ENCODE measurements at regions not wholly inside any gene's neighbourhood (a gene's known extent, or its start where the extent isn't known, plus 50 kb on each side); places are given as distances from the start of the nearest gene placed in this dataset.

- DNase-seq: no peak
These were observed 372.7 kb upstream of the HSF2 start for GRCh38 chr6:122026582-122027369.

GRCh38 chr6:122028933-122029522 lies 370.4 kb upstream of the HSF2 start:
- DNase-seq: no peak

- peak in 1 of 2 donors; percentile 5 for DNase-seq
These were observed 365.8 kb upstream of the HSF2 start for GRCh38 chr6:122033564-122034181.

GRCh38 chr6:122035173-122035572 lies 364.3 kb upstream of the HSF2 start:
- DNase-seq: no peak

- DNase-seq: no peak
These were observed 359.2 kb upstream of the HSF2 start for GRCh38 chr6:122040261-122040660.

- no peak for DNase-seq
These were observed 357.1 kb upstream of the HSF2 start for GRCh38 chr6:122042380-122042779.

GRCh38 chr6:122042960-122043735 lies 356.3 kb upstream of the HSF2 start:
- no peak for DNase-seq

GRCh38 chr6:122048570-122048969 lies 350.9 kb upstream of the HSF2 start:
- no peak for DNase-seq

- no peak for DNase-seq
These were observed 350.1 kb upstream of the HSF2 start for GRCh38 chr6:122049341-122049740.

GRCh38 chr6:122050242-122050755 lies 349.2 kb upstream of the HSF2 start:
- DNase-seq: no peak

- DNase-seq: no peak
These were observed 347.0 kb upstream of the HSF2 start for GRCh38 chr6:122052346-122052900.

- DNase-seq: no peak
These were observed 339.5 kb upstream of the HSF2 start for GRCh38 chr6:122059918-122060317.

GRCh38 chr6:122061855-122062254 lies 337.6 kb upstream of the HSF2 start:
- DNase-seq: no peak

- DNase-seq: no peak
These were observed 336.4 kb upstream of the HSF2 start for GRCh38 chr6:122063076-122063475.

- DNase-seq: no peak
These were observed 335.7 kb upstream of the HSF2 start for GRCh38 chr6:122063761-122064160.

GRCh38 chr6:122066200-122066599 lies 333.3 kb upstream of the HSF2 start:
- DNase-seq: no peak

GRCh38 chr6:122068291-122068769 lies 331.1 kb upstream of the HSF2 start:
- DNase-seq: no peak

- DNase-seq: no peak
These were observed 329.5 kb upstream of the HSF2 start for GRCh38 chr6:122069932-122070331.

GRCh38 chr6:122072014-122072647 lies 327.3 kb upstream of the HSF2 start:
- no peak for DNase-seq

- DNase-seq: no peak
These were observed 324.2 kb upstream of the HSF2 start for GRCh38 chr6:122075084-122075838.

- no peak for DNase-seq
These were observed 323.5 kb upstream of the HSF2 start for GRCh38 chr6:122075917-122076316.

All from bone marrow (tissue), 2 donors.